Endothelial cell of umbilical vein (primary cell): ENCODE measurements at regions not wholly inside any gene's neighbourhood (a gene's known extent, or its start where the extent isn't known, plus 50 kb on each side); places are given as distances from the start of the nearest gene placed in this dataset.

Experiments
- BruUV-seq: library from RNA; stranded (reverse); fragments of 400-500 nt; replicated peaks from 2 replicates; lab custom pipeline; 2021; lab: Mats Ljungman, UMichigan
- CTCF ChIA-PET: fragments of 300-600, 350-600 bp; sonication (Branson Sonifier 250); formaldehyde crosslinking; loops from one replicate; lab custom pipeline; 2021; ENCODE audit warnings: antibody characterized with exemption, inconsistent platforms; lab: Charles Lee
- POLR2A ChIA-PET: fragments of 300-600, 350-600 bp; sonication (Branson Sonifier 250); formaldehyde crosslinking; loops from one replicate; lab custom pipeline; 2021; ENCODE audit warnings: antibody characterized with exemption, inconsistent platforms; lab: Charles Lee
- DNase-seq: peaks from one replicate; pipeline ENCODE4 v3.0.0-alpha.2; 2011; ENCODE audit warnings: low read depth, low spot score
- FAIRE-seq: peaks from 2 replicates; lab custom pipeline; 2011; peaks lifted over from hg19 to GRCh38; lab: Jason Lieb, UNC
- H2AFZ ChIP-seq: 2 replicates; pipeline ENCODE4 v1.6.0; 2012; ENCODE audit warnings: low read depth, low read length, control low read depth, inconsistent platforms
- H3K27ac ChIP-seq: 2 replicates; pipeline ENCODE4 v1.5.1; 2011; ENCODE audit warnings: low read depth, mild to moderate bottlenecking, control low read depth, low read length, moderate library complexity; ENCODE audit not compliant: insufficient read depth
- H3K27me3 ChIP-seq, 2 experiments: 2 replicates each; pipeline versions ENCODE4 v1.6.0 to v1.6.1; 2011; ENCODE audit warnings: low read length in 2 of 2, mixed read lengths in 1 of 2; ENCODE audit not compliant: control insufficient read depth in 2 of 2, insufficient read depth in 2 of 2
- H3K36me3 ChIP-seq, 2 experiments: 2 replicates in 1 of 2; 3 replicates in 1 of 2; pipeline ENCODE4 v1.5.1; 2011; ENCODE audit warnings: low read length in 2 of 2, mild to moderate bottlenecking in 1 of 2, moderate library complexity in 1 of 2; ENCODE audit not compliant: control insufficient read depth in 2 of 2, insufficient read depth in 2 of 2; ENCODE audit errors: extremely low read depth in 1 of 2
- H3K4me1 ChIP-seq: 3 replicates; pipeline ENCODE4 v1.5.1; 2011; ENCODE audit warnings: mild to moderate bottlenecking, low read length; ENCODE audit not compliant: control insufficient read depth, insufficient read depth; ENCODE audit errors: extremely low read depth
- H3K4me2 ChIP-seq: 2 replicates; pipeline ENCODE4 v1.6.1; 2011; ENCODE audit warnings: low read length, control low read depth, mixed read lengths; ENCODE audit not compliant: insufficient read depth
- H3K4me3 ChIP-seq, 3 experiments: fragments of 200-600 bp in 1 of 3; sonication (generic), shearing (Covaris generic) in 1 of 3; replicated peaks in 1 of 3; 2 replicates each; pipeline ENCODE4 v1.5.1; 2011 to 2016; ENCODE audit warnings: control low read depth in 3 of 3, low read length in 3 of 3, mild to moderate bottlenecking in 2 of 3, inconsistent platforms in 1 of 3, low read depth in 1 of 3, moderate library complexity in 1 of 3; ENCODE audit not compliant: insufficient read depth in 1 of 3
- H3K79me2 ChIP-seq: 2 replicates; pipeline ENCODE4 v1.6.0; 2012; ENCODE audit warnings: low read length, inconsistent platforms; ENCODE audit not compliant: control insufficient read depth, insufficient read depth
- H3K9ac ChIP-seq: replicated peaks from 2 replicates; pipeline ENCODE3; 2011; ENCODE audit warnings: low read length, control low read depth; ENCODE audit not compliant: insufficient read depth; ENCODE audit errors: extremely low read depth
- H3K9me1 ChIP-seq: replicated peaks from 3 replicates; pipeline ENCODE4 v1.6.0; 2011; ENCODE audit warnings: mild to moderate bottlenecking, low read length; ENCODE audit not compliant: control insufficient read depth, insufficient read depth; ENCODE audit errors: extremely low read depth
- H3K9me3 ChIP-seq: replicated peaks from 2 replicates; pipeline ENCODE4 v1.5.1; 2012; ENCODE audit warnings: low read length, inconsistent platforms; ENCODE audit not compliant: control insufficient read depth, insufficient read depth
- H4K20me1 ChIP-seq: replicated peaks from 2 replicates; pipeline ENCODE3; 2011; ENCODE audit warnings: mild to moderate bottlenecking, low read length; ENCODE audit not compliant: control insufficient read depth, insufficient read depth; ENCODE audit errors: extremely low read depth
- CTCF ChIP-seq, 2 donors: IDR thresholded peaks; 1 replicate in 1 of 2; 2 replicates in 1 of 2; pipeline ENCODE4 v1.5.1; 2011; ENCODE audit warnings: low read length in 2 of 2, mild to moderate bottlenecking in 2 of 2, moderate library complexity in 2 of 2, control low read depth in 1 of 2, inconsistent platforms in 1 of 2, low read depth in 1 of 2; ENCODE audit not compliant: insufficient read depth in 1 of 2; ENCODE audit errors: extremely low read depth in 1 of 2
- EZH2 ChIP-seq: IDR thresholded peaks from 2 replicates; pipeline ENCODE4 v1.6.1; 2012; ENCODE audit warnings: borderline replicate concordance, low read depth, mild to moderate bottlenecking, moderate library complexity, low read length, inconsistent platforms; ENCODE audit not compliant: severe bottlenecking
- FOS ChIP-seq: IDR thresholded peaks from 2 replicates; pipeline ENCODE4 v1.6.1; 2011; ENCODE audit warnings: mild to moderate bottlenecking, low read length, moderate library complexity, borderline replicate concordance; ENCODE audit not compliant: insufficient read depth
- GATA2 ChIP-seq: IDR thresholded peaks from 2 replicates; pipeline ENCODE4 v1.7.0; 2011; ENCODE audit warnings: low read depth, mild to moderate bottlenecking, moderate library complexity, mixed read lengths, low read length; ENCODE audit not compliant: insufficient read length, insufficient read depth
- JUN ChIP-seq: IDR thresholded peaks from 2 replicates; pipeline ENCODE4 v1.6.1; 2011; ENCODE audit warnings: borderline replicate concordance, low read depth; ENCODE audit not compliant: insufficient read length, insufficient read depth
- MAX ChIP-seq: IDR thresholded peaks from 2 replicates; pipeline ENCODE4 v1.6.1; 2011; ENCODE audit not compliant: insufficient read depth, insufficient read length
- MYC ChIP-seq: IDR thresholded peaks from one replicate; pipeline ENCODE4 v1.6.1; 2011; ENCODE audit warnings: mild to moderate bottlenecking, low read depth, low read length
- POLR2A ChIP-seq: IDR thresholded peaks from 2 replicates; pipeline ENCODE4 v1.6.1; 2012; ENCODE audit warnings: low read depth, mild to moderate bottlenecking, control low read depth, low read length
- POLR2AphosphoS5 ChIP-seq: IDR thresholded peaks from 2 replicates; pipeline ENCODE4 v1.6.1; 2012; ENCODE audit warnings: low read depth, mild to moderate bottlenecking, control low read depth, low read length, moderate library complexity; ENCODE audit not compliant: insufficient read depth
- dilution Hi-C: fragments of 300-500 bp; cut with MboI; formaldehyde crosslinking; loops from one replicate; pipeline ENCODE4 v1.15.0; 2019; ENCODE audit warnings: low sequenced_read_pairs; ENCODE audit not compliant: extremely low pct_ligation_motif_present
- intact Hi-C: fragments of 100-400 bp; cut with micrococcal nuclease; formaldehyde crosslinking; loops from one replicate; pipeline ENCODE4 v1.10.0; 2022

- TF ChIP-seq MAX (no peak), POLR2AphosphoS5 (no peak), EZH2 (no peak)
- ChIA-PET POLR2A (no interaction called here), CTCF (no interaction called here)
- dilution Hi-C loops (no loop called here), intact Hi-C loops (no loop called here)
- BruUV-seq: no TSS peak
- no peak overlapping the region for H3K4me2 ChIP-seq
- H3K9me3 ChIP-seq: no peaks in the 10 kb centered on the region
- H3K79me2 ChIP-seq: no peaks in the 10 kb centered on the region
- FAIRE-seq: no peak
- no peaks in the 10 kb centered on the region for H3K4me1 ChIP-seq
- no peaks in the 10 kb centered on the region for H3K36me3 ChIP-seq
- H3K9ac ChIP-seq: no peak overlapping the region
- H3K27me3 ChIP-seq: no peaks in the 10 kb centered on the region
- H2AFZ ChIP-seq: no peak overlapping the region
- H4K20me1 ChIP-seq: no peaks in the 10 kb centered on the region
- no peaks in the 10 kb centered on the region for H3K9me1 ChIP-seq
- no peak for DNase-seq
- H3K27ac ChIP-seq: no peak overlapping the region
- no peak overlapping the region for H3K4me3 ChIP-seq
Observed at GRCh38 chrX:94961730-94962129, 1287.7 kb downstream of the FAM133A start.

- TF ChIP-seq MAX: no peak
- no peak for TF ChIP-seq FOS
- TF ChIP-seq JUN: no peak
- no peak for TF ChIP-seq EZH2
- no peak for TF ChIP-seq POLR2AphosphoS5
- no peak for TF ChIP-seq MYC
- TF ChIP-seq POLR2A: no peak
- TF ChIP-seq CTCF (IDR thresholded peaks at IDR 0.05; ENCODE audit: extremely low read depth in 1 of 2, insufficient read depth in 1 of 2, low read depth in 1 of 2, low read length in 2 of 2): no peak
- TF ChIP-seq GATA2: no peak
- no peak overlapping the region for H2AFZ ChIP-seq
Observed at GRCh38 chrX:94977562-94977961, 1303.6 kb downstream of the FAM133A start.

More at GRCh38 chrX:94977562-94977961, 1303.6 kb downstream of the FAM133A start:
- H3K27me3 ChIP-seq: no peaks in the 10 kb centered on the region
- no peaks in the 10 kb centered on the region for H3K9me1 ChIP-seq
- no peaks in the 10 kb centered on the region for H3K9me3 ChIP-seq
- dilution Hi-C loops: no loop called here
- POLR2A ChIA-PET: no interaction called here
- no peak overlapping the region for H3K27ac ChIP-seq
- no peaks in the 10 kb centered on the region for H3K36me3 ChIP-seq
- H3K9ac ChIP-seq: no peak overlapping the region
- no peaks in the 10 kb centered on the region for H3K4me1 ChIP-seq
- H3K4me3 ChIP-seq: no peak overlapping the region
- CTCF ChIA-PET: no interaction called here
- intact Hi-C loops: no loop called here
- no peaks in the 10 kb centered on the region for H4K20me1 ChIP-seq
- no TSS peak for BruUV-seq
- FAIRE-seq (no peak), DNase-seq (no peak)
- no peaks in the 10 kb centered on the region for H3K79me2 ChIP-seq
- H3K4me2 ChIP-seq: no peak overlapping the region
